Activated CD8-positive, alpha-beta T cell treated with anti-CD3 and anti-CD28 coated beads, Interleukin-2, amount 10 ng/mL, durations not matched to agents 7 days and 5 days (primary cell): ENCODE measurements at regions not wholly inside any gene's neighbourhood (a gene's known extent, or its start where the extent isn't known, plus 50 kb on each side); places are given as distances from the start of the nearest gene placed in this dataset.

Experiments used
- ATAC-seq: fragments of 150-1000 bp; cut with Tn5 transposase; one replicate; pipeline ENCODE4 v1.10.0; 2021; ENCODE audit warnings: moderate library complexity
- CTCF ChIA-PET: fragments of 350-600 bp; sonication (Branson Sonifier 250); formaldehyde crosslinking; loops from one replicate; lab custom pipeline; 2021; ENCODE audit warnings: antibody characterized with exemption; lab: Charles Lee
- POLR2A ChIA-PET: fragments of 350-600 bp; sonication (Branson Sonifier 250); formaldehyde crosslinking; loops from one replicate; lab custom pipeline; 2021; ENCODE audit warnings: antibody characterized with exemption; lab: Charles Lee
- DNase-seq: peaks from one replicate; pipeline ENCODE4 v3.0.0-alpha.2; 2020
- H3K27ac Mint-ChIP-seq: one replicate; pipeline ENCODE4 v1.8.0; 2021; ENCODE audit warnings: mild to moderate bottlenecking, mixed read lengths
- H3K27me3 Mint-ChIP-seq: one replicate; pipeline ENCODE4 v1.8.0; 2021; ENCODE audit warnings: low read depth, mixed read lengths
- H3K36me3 Mint-ChIP-seq: one replicate; pipeline ENCODE4 v1.8.0; 2021; ENCODE audit warnings: low read depth, mixed read lengths
- H3K4me1 Mint-ChIP-seq: one replicate; pipeline ENCODE4 v1.8.0; 2021; ENCODE audit warnings: low read depth, mixed read lengths
- H3K4me3 Mint-ChIP-seq: one replicate; pipeline ENCODE4 v1.8.0; 2021; ENCODE audit warnings: mild to moderate bottlenecking, mixed read lengths
- H3K9me3 Mint-ChIP-seq: one replicate; pipeline ENCODE4 v1.8.0; 2022; ENCODE audit warnings: mixed read lengths; ENCODE audit not compliant: insufficient read depth

GRCh38 chr3:124625074-124625473 is 105.2 kb upstream of the UMPS start:
- CTCF ChIA-PET = no interaction called here
- peaks cover 20% of the 10 kb centered on the region for H3K27me3 Mint-ChIP-seq
- peaks cover 27% of the 10 kb centered on the region for H3K4me1 Mint-ChIP-seq
- H3K27ac Mint-ChIP-seq = no peak overlapping the region
- peaks cover 6% of the 10 kb centered on the region for H3K36me3 Mint-ChIP-seq
- no peak overlapping the region for H3K4me3 Mint-ChIP-seq
- ATAC-seq = no peak
- DNase-seq = no peak
- no peaks in the 10 kb centered on the region for H3K9me3 Mint-ChIP-seq
- POLR2A ChIA-PET = no interaction called here

- no peaks in the 10 kb centered on the region for H3K9me3 Mint-ChIP-seq
- H3K27me3 Mint-ChIP-seq = peaks cover 31% of the 10 kb centered on the region
- peaks cover 3% of the 10 kb centered on the region for H3K36me3 Mint-ChIP-seq
- DNase-seq (no peak), ATAC-seq (no peak)
- no peak overlapping the region for H3K27ac Mint-ChIP-seq
- H3K4me3 Mint-ChIP-seq = no peak overlapping the region
- ChIA-PET CTCF (interaction anchor here (1.1 to 1.4 kb wide), 2 partner anchors 10 to 61 kb away, joined by 3 to 6 read pairs; no protein-coding TSS in a partner anchor), POLR2A (no interaction called here)
- peaks cover 12% of the 10 kb centered on the region for H3K4me1 Mint-ChIP-seq
These were observed 102.7 kb upstream of the UMPS start for GRCh38 chr3:124627501-124627908.

DNA sequence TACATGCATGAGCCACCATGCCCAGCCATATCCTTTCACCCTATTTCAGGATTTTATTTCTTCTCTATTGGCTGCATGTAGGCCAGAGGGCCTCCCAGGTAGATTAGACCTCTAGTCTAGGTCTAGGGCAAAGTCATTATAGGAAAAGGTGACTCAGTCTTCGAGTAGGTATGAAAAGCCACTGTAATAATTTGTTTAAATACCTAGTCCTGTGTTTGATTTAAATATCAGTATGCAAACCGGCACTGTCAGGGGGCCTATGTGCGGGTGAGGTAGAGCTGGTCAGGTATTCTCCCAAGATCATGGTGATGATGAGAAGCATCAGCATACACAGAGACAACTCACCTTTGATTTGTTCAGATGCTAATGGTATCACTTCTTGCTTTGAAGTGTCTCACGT is 101.4 kb upstream of the UMPS start:
- H3K4me1 Mint-ChIP-seq = peaks cover 5% of the 10 kb centered on the region
- ATAC-seq (no peak), DNase-seq (no peak)
- peaks cover 1% of the 10 kb centered on the region for H3K36me3 Mint-ChIP-seq
- H3K4me3 Mint-ChIP-seq = no peak overlapping the region
- ChIA-PET POLR2A (interaction anchor here (0.7 kb wide), 1 partner anchor 56 kb away, joined by 7 read pairs; no protein-coding TSS in a partner anchor), CTCF (interaction anchor here (1.1 kb wide), 1 partner anchor 11 kb away, joined by 3 read pairs; no protein-coding TSS in a partner anchor)
- no peak overlapping the region for H3K27ac Mint-ChIP-seq
- H3K9me3 Mint-ChIP-seq = no peaks in the 10 kb centered on the region
- peaks cover 38% of the 10 kb centered on the region for H3K27me3 Mint-ChIP-seq

DNA sequence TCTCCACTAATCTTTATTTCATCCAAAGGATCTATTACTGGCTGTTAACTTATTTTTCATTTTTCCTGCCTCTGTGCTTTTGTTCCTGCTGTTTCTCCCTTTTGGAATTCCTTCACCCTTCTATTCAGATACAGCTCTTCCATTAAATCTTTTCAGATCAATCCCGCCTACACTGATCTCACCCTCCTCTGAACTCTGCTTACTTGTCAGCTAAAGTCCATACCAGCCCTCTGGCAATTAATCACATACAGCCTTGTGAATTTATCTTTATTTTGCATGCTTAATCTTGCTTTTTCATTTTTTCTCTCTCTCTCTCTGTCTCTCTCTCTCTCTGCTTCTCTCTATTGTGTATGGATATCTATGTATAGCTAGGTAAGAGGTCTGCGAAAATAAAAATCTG is 100.8 kb upstream of the UMPS start:
- ATAC-seq (no peak), DNase-seq (no peak)
- ChIA-PET POLR2A (no interaction called here), CTCF (interaction anchor here (1.1 kb wide), 1 partner anchor 10 kb away, joined by 3 read pairs; no protein-coding TSS in a partner anchor)
- Mint-ChIP-seq H3K27ac (no peak overlapping the region), H3K4me1 (peaks cover 4% of the 10 kb centered on the region), H3K27me3 (peaks cover 39% of the 10 kb centered on the region), H3K36me3 (peaks cover 1% of the 10 kb centered on the region), H3K9me3 (no peaks in the 10 kb centered on the region), H3K4me3 (no peak overlapping the region)

DNA sequence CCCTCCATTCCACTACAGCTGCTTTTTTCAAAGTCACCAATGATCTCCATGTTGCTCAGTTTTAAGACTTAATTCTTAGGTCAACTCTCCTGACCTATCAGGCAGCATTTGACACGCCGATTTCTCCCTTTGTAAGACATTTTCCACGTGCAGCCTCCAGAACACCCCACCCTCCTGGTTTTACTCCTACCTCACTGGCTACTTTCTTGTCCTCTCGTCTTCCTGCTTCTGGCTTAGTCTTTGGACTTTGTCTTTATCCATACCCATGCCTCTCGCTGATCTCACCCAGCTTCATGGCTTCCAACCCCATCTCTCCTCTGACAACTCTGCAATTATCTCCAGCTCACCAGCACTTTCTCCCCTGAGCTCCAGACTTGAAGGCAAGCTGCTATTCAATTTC is 99.3 kb upstream of the UMPS start:
- peaks cover 44% of the 10 kb centered on the region for H3K27me3 Mint-ChIP-seq
- peaks cover 18% of the 10 kb centered on the region for H3K4me1 Mint-ChIP-seq
- POLR2A ChIA-PET = no interaction called here
- ATAC-seq (no peak), DNase-seq (no peak)
- no peak overlapping the region for H3K27ac Mint-ChIP-seq
- H3K4me3 Mint-ChIP-seq = no peak overlapping the region
- H3K9me3 Mint-ChIP-seq = no peaks in the 10 kb centered on the region
- peaks cover 5% of the 10 kb centered on the region for H3K36me3 Mint-ChIP-seq
- CTCF ChIA-PET = interaction anchor here (0.8 to 1.0 kb wide), 2 partner anchors 57 to 441 kb away, joined by 3 to 4 read pairs; no protein-coding TSS in a partner anchor

- Mint-ChIP-seq H3K27ac (no peak overlapping the region), H3K9me3 (no peaks in the 10 kb centered on the region), H3K36me3 (peaks cover 4% of the 10 kb centered on the region), H3K4me1 (peaks cover 26% of the 10 kb centered on the region), H3K27me3 (peaks cover 42% of the 10 kb centered on the region), H3K4me3 (no peak overlapping the region)
- ChIA-PET CTCF (no interaction called here), POLR2A (no interaction called here)
- no peak for DNase-seq
- ATAC-seq = no peak
These were observed 98.5 kb upstream of the UMPS start for GRCh38 chr3:124631727-124632126.

GRCh38 chr3:124632566-124633140 is 97.6 kb upstream of the UMPS start:
- ChIA-PET POLR2A (no interaction called here), CTCF (interaction anchor here (0.9 kb wide), 1 partner anchor 18 kb away, joined by 3 read pairs; no protein-coding TSS in a partner anchor)
- no peak for ATAC-seq
- no peak overlapping the region for H3K27ac Mint-ChIP-seq
- no peak for DNase-seq
- peaks cover 36% of the 10 kb centered on the region for H3K27me3 Mint-ChIP-seq
- H3K4me3 Mint-ChIP-seq = no peak overlapping the region
- peaks cover 3% of the 10 kb centered on the region for H3K36me3 Mint-ChIP-seq
- H3K9me3 Mint-ChIP-seq = no peaks in the 10 kb centered on the region
- peaks cover 35% of the 10 kb centered on the region for H3K4me1 Mint-ChIP-seq

DNA sequence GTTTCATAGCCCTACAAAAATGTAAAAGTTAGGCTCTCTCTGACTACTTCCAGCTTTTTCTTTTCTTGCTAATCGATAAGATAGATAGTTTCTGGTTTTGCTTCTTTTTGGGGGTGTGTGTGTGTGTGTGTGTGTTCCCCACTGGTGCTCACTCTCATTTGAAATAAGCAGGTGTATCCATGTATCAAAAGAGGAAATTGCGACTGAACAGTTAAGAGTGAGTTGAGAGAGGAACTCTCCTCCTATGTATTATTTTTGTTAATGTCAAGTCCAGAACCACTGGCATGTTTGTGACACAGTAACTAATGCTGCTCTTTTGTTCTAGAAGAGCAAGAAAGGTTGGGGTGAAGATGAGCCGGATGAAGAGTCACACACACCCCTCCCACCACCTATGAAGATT is 96.7 kb upstream of the UMPS start:
- Mint-ChIP-seq H3K4me1 (peaks cover 43% of the 10 kb centered on the region), H3K4me3 (no peak overlapping the region), H3K27ac (no peak overlapping the region), H3K27me3 (peaks cover 36% of the 10 kb centered on the region), H3K9me3 (no peaks in the 10 kb centered on the region), H3K36me3 (peaks cover 7% of the 10 kb centered on the region)
- DNase-seq = no peak
- ChIA-PET CTCF (interaction anchor here (0.9 kb wide), 1 partner anchor 18 kb away, joined by 3 read pairs; no protein-coding TSS in a partner anchor), POLR2A (no interaction called here)
- no peak for ATAC-seq

GRCh38 chr3:124634210-124635168 is 95.8 kb upstream of the UMPS start:
- ATAC-seq = no peak
- CTCF ChIA-PET = no interaction called here
- Mint-ChIP-seq H3K9me3 (no peaks in the 10 kb centered on the region), H3K27me3 (peaks cover 28% of the 10 kb centered on the region), H3K36me3 (peaks cover 11% of the 10 kb centered on the region), H3K4me1 (peaks cover 52% of the 10 kb centered on the region), H3K4me3 (no peak overlapping the region), H3K27ac (peak overlapping the region; percentile 3)
- POLR2A ChIA-PET = no interaction called here
- no peak for DNase-seq

DNA sequence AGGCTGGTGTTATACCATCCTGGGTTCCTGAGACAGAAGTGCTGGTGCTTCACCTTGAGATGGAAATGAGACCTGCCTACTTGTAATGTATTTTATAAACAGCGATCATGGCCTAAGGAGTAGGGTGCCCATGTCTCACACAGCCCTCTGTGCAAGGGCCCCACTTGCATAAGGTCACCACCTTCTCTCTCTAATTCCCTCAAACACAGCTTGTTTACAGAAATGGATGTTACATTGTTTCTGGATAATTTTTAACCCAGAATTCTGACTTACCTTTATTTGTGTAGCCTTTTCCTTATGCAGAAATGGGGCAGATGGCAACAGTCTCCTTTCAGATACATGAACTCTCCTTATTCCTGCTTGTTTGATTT is 95.1 kb upstream of the UMPS start:
- Mint-ChIP-seq H3K27ac (peak overlapping the region; percentile 3), H3K9me3 (no peaks in the 10 kb centered on the region), H3K27me3 (peaks cover 24% of the 10 kb centered on the region), H3K36me3 (peaks cover 11% of the 10 kb centered on the region), H3K4me3 (no peak overlapping the region), H3K4me1 (peaks cover 58% of the 10 kb centered on the region)
- no peak for DNase-seq
- ATAC-seq = no peak
- CTCF ChIA-PET = interaction anchor here (3.4 kb wide), 1 partner anchor 54 kb away, joined by 13 read pairs; no protein-coding TSS in a partner anchor
- POLR2A ChIA-PET = no interaction called here

DNA sequence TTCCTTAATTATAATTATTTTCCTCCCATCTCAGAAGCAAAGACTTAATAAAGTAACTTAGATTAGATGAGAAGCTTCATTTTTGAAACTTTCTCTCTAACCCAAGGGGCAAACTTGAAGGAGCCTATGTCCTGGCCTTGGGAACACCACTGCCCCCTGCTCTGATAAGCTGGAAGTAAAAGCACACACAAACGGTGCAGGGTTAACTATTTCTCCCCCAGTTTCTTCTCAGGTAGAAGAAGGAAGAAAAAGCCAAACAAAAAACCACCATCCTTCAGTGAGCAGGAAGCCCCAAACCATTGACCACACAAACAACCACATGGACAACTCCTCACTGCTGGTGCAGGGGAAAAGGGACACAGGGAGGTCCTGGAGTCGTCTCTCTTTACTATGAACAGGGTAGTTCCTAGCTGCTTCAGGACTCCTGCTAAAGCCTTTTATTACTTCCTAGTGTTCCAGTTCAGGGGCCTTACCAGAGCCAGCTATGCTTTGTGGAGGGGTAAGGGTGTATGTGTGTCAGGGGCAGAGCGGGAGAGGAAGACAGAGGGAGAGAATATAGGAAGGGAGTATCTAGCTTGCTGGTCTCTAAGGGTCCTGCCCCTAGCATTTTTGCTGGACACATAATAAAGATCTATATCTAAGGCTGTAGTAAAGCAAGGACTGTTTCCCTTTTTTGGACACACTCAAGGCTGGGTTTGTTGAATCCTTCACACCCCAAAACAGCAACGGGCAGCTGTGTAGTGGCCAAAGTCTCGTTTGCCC is 94.0 kb upstream of the UMPS start:
- H3K4me3 Mint-ChIP-seq = peak overlapping the region; percentile 57
- no peaks in the 10 kb centered on the region for H3K9me3 Mint-ChIP-seq
- peaks cover 18% of the 10 kb centered on the region for H3K27me3 Mint-ChIP-seq
- H3K4me1 Mint-ChIP-seq = peaks cover 69% of the 10 kb centered on the region
- ATAC-seq = peak; percentile 25
- H3K36me3 Mint-ChIP-seq = peaks cover 11% of the 10 kb centered on the region
- peak overlapping the region; percentile 57 for H3K27ac Mint-ChIP-seq
- CTCF ChIA-PET = interaction anchor here (0.8 to 3.4 kb wide), 3 partner anchors 9 to 77 kb away, joined by 4 to 13 read pairs (median 5); no protein-coding TSS in a partner anchor
- POLR2A ChIA-PET = no interaction called here
- peak; percentile 49 for DNase-seq
